SU-DHL-6 (cell line): ENCODE measurements at regions not wholly inside any gene's neighbourhood (a gene's known extent, or its start where the extent isn't known, plus 50 kb on each side); places are given as distances from the start of the nearest gene placed in this dataset.

Experiments used
- CTCF ChIP-seq: fragments of 200-600 bp; sonication (generic); IDR thresholded peaks from one replicate; pipeline ENCODE4 v1.5.1; 2017; ENCODE audit warnings: antibody characterized with exemption, mild to moderate bottlenecking, low read length, moderate library complexity; ENCODE audit not compliant: insufficient read depth, poor library complexity, severe bottlenecking
- EZH2phosphoT487 ChIP-seq: fragments of 200-600 bp; sonication (generic), shearing (Covaris generic); conservative IDR thresholded peaks from 2 replicates; pipeline ENCODE4 v1.6.1; 2018; ENCODE audit warnings: mild to moderate bottlenecking, antibody characterized with exemption, low read length, moderate library complexity, mixed read lengths

DNA sequence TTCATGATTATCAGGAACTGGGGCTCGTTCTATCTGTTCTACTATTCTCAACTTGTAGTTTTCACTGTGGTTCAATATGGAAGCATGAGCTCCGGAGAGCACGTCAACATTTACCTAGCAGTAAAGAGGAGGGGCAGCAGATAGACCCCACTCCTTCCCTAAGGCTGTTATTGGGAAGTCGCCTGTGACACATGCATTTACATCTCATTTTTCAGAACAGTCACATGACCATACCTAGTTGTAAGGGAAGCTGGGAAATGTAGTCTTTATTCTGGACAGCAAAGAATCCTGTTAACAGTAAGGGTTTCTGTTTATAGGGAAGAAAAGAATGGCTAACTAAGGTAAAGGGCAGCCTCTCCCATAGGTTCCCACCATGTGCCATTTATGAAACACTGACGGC lies 158.3 kb downstream of the ZFP64 start:
- no peak for TF ChIP-seq CTCF
- TF ChIP-seq EZH2phosphoT487, result no peak
